Central memory CD8-positive, alpha-beta T cell (primary cell): ENCODE measurements at regions not wholly inside any gene's neighbourhood (a gene's known extent, or its start where the extent isn't known, plus 50 kb on each side); places are given as distances from the start of the nearest gene placed in this dataset.

Experiments used
- ATAC-seq: fragments of 150-1000 bp; cut with Tn5 transposase; replicated peaks from 2 replicates; pipeline ENCODE4 v1.10.0; 2022; ENCODE audit warnings: mild to moderate bottlenecking, moderate FRiP score, moderate number of reproducible peaks; ENCODE audit not compliant: poor library complexity, severe bottlenecking; ENCODE audit errors: extremely low read depth
- DNase-seq, 2 donors: peaks; one replicate each; pipeline ENCODE4 v3.0.0; 2021; ENCODE audit warnings: low spot score in 2 of 2
- H3K27ac Mint-ChIP-seq: one replicate; pipeline ENCODE4 v1.8.0; 2022; ENCODE audit warnings: low read depth, mild to moderate bottlenecking, moderate library complexity, mixed read lengths
- H3K27me3 Mint-ChIP-seq: one replicate; pipeline ENCODE4 v1.8.0; 2022; ENCODE audit warnings: mixed read lengths
- H3K36me3 Mint-ChIP-seq: one replicate; pipeline ENCODE4 v1.8.0; 2022; ENCODE audit warnings: mild to moderate bottlenecking, moderate library complexity, mixed read lengths; ENCODE audit not compliant: insufficient read depth
- H3K4me1 Mint-ChIP-seq: one replicate; pipeline ENCODE4 v1.8.0; 2022; ENCODE audit warnings: mixed read lengths
- H3K4me3 Mint-ChIP-seq: one replicate; pipeline ENCODE4 v1.8.0; 2022; ENCODE audit warnings: mild to moderate bottlenecking, moderate library complexity, mixed read lengths
- H3K9me3 Mint-ChIP-seq: one replicate; pipeline ENCODE4 v1.8.0; 2022; ENCODE audit warnings: mixed read lengths

GRCh38 chr1:56286956-56287355 is 292.4 kb downstream of the PLPP3 start:
- Mint-ChIP-seq H3K9me3 (peaks cover 5% of the 10 kb centered on the region), H3K27ac (no peak overlapping the region), H3K27me3 (peaks cover 8% of the 10 kb centered on the region), H3K36me3 (no peaks in the 10 kb centered on the region), H3K4me3 (no peak overlapping the region), H3K4me1 (no peaks in the 10 kb centered on the region)
- ATAC-seq (no peak), DNase-seq (no peak)

- no peak overlapping the region for H3K4me3 Mint-ChIP-seq
- H3K4me1 Mint-ChIP-seq = no peaks in the 10 kb centered on the region
- no peak for DNase-seq
- no peak for ATAC-seq
- H3K27ac Mint-ChIP-seq = no peak overlapping the region
- peaks cover 5% of the 10 kb centered on the region for H3K9me3 Mint-ChIP-seq
- H3K36me3 Mint-ChIP-seq = no peaks in the 10 kb centered on the region
- peaks cover 8% of the 10 kb centered on the region for H3K27me3 Mint-ChIP-seq
These were observed 292.9 kb downstream of the PLPP3 start for GRCh38 chr1:56286506-56286905.

GRCh38 chr1:56285554-56286402 is 293.6 kb downstream of the PLPP3 start:
- no peak for DNase-seq
- Mint-ChIP-seq H3K36me3 (no peaks in the 10 kb centered on the region), H3K27ac (no peak overlapping the region), H3K4me3 (no peak overlapping the region), H3K27me3 (peaks cover 8% of the 10 kb centered on the region), H3K9me3 (peaks cover 5% of the 10 kb centered on the region), H3K4me1 (no peaks in the 10 kb centered on the region)
- no peak for ATAC-seq

GRCh38 chr1:56284928-56285327 is 294.4 kb downstream of the PLPP3 start:
- no peak for ATAC-seq
- no peaks in the 10 kb centered on the region for H3K36me3 Mint-ChIP-seq
- H3K27me3 Mint-ChIP-seq = peaks cover 8% of the 10 kb centered on the region
- peaks cover 6% of the 10 kb centered on the region for H3K9me3 Mint-ChIP-seq
- H3K4me1 Mint-ChIP-seq = no peaks in the 10 kb centered on the region
- no peak for DNase-seq
- no peak overlapping the region for H3K4me3 Mint-ChIP-seq
- no peak overlapping the region for H3K27ac Mint-ChIP-seq

- ATAC-seq (no peak), DNase-seq (no peak)
- Mint-ChIP-seq H3K4me1 (no peaks in the 10 kb centered on the region), H3K27ac (no peak overlapping the region), H3K27me3 (no peaks in the 10 kb centered on the region), H3K36me3 (no peaks in the 10 kb centered on the region), H3K4me3 (no peak overlapping the region), H3K9me3 (peaks cover 11% of the 10 kb centered on the region)
These were observed 301.3 kb downstream of the PLPP3 start for GRCh38 chr1:56278061-56278460.

- peaks cover 6% of the 10 kb centered on the region for H3K9me3 Mint-ChIP-seq
- H3K4me1 Mint-ChIP-seq = no peaks in the 10 kb centered on the region
- DNase-seq = no peak
- no peak overlapping the region for H3K4me3 Mint-ChIP-seq
- no peaks in the 10 kb centered on the region for H3K27me3 Mint-ChIP-seq
- ATAC-seq = no peak
- no peak overlapping the region for H3K27ac Mint-ChIP-seq
- H3K36me3 Mint-ChIP-seq = no peaks in the 10 kb centered on the region
These were observed 310.7 kb downstream of the PLPP3 start for GRCh38 chr1:56268519-56269140.

GRCh38 chr1:56267611-56268010 is 311.8 kb downstream of the PLPP3 start:
- ATAC-seq (no peak), DNase-seq (no peak)
- H3K4me3 Mint-ChIP-seq = no peak overlapping the region

GRCh38 chr1:56266359-56266758 is 313.0 kb downstream of the PLPP3 start:
- ATAC-seq (no peak), DNase-seq (no peak)
- Mint-ChIP-seq H3K27me3 (no peaks in the 10 kb centered on the region), H3K4me1 (no peaks in the 10 kb centered on the region), H3K27ac (no peak overlapping the region), H3K9me3 (peaks cover 9% of the 10 kb centered on the region), H3K36me3 (no peaks in the 10 kb centered on the region), H3K4me3 (no peak overlapping the region)

More at GRCh38 chr1:56267611-56268010, 311.8 kb downstream of the PLPP3 start:
- Mint-ChIP-seq H3K36me3 (no peaks in the 10 kb centered on the region), H3K4me1 (no peaks in the 10 kb centered on the region), H3K27ac (no peak overlapping the region), H3K27me3 (no peaks in the 10 kb centered on the region), H3K9me3 (peaks cover 6% of the 10 kb centered on the region)

- ATAC-seq (no peak), DNase-seq (no peak)
- H3K27me3 Mint-ChIP-seq = no peaks in the 10 kb centered on the region
- H3K4me1 Mint-ChIP-seq = no peaks in the 10 kb centered on the region
- peaks cover 11% of the 10 kb centered on the region for H3K9me3 Mint-ChIP-seq
- H3K36me3 Mint-ChIP-seq = no peaks in the 10 kb centered on the region
- H3K27ac Mint-ChIP-seq = no peak overlapping the region
- no peak overlapping the region for H3K4me3 Mint-ChIP-seq
These were observed 314.1 kb downstream of the PLPP3 start for GRCh38 chr1:56265216-56265615.

GRCh38 chr1:56263908-56264307 is 315.5 kb downstream of the PLPP3 start:
- no peaks in the 10 kb centered on the region for H3K27me3 Mint-ChIP-seq
- H3K4me1 Mint-ChIP-seq = no peaks in the 10 kb centered on the region
- DNase-seq (no peak), ATAC-seq (no peak)
- peaks cover 17% of the 10 kb centered on the region for H3K9me3 Mint-ChIP-seq
- no peak overlapping the region for H3K4me3 Mint-ChIP-seq
- no peak overlapping the region for H3K27ac Mint-ChIP-seq
- no peaks in the 10 kb centered on the region for H3K36me3 Mint-ChIP-seq

GRCh38 chr1:56258371-56258770 is 321.0 kb downstream of the PLPP3 start:
- Mint-ChIP-seq H3K27ac (no peak overlapping the region), H3K27me3 (no peaks in the 10 kb centered on the region)

GRCh38 chr1:56257726-56258125 is 321.6 kb downstream of the PLPP3 start:
- no peaks in the 10 kb centered on the region for H3K36me3 Mint-ChIP-seq
- no peaks in the 10 kb centered on the region for H3K27me3 Mint-ChIP-seq
- no peak overlapping the region for H3K27ac Mint-ChIP-seq
- no peak overlapping the region for H3K4me3 Mint-ChIP-seq
- no peak for ATAC-seq
- no peaks in the 10 kb centered on the region for H3K4me1 Mint-ChIP-seq
- no peak for DNase-seq
- peaks cover 16% of the 10 kb centered on the region for H3K9me3 Mint-ChIP-seq

More at GRCh38 chr1:56258371-56258770, 321.0 kb downstream of the PLPP3 start:
- Mint-ChIP-seq H3K9me3 (peaks cover 16% of the 10 kb centered on the region), H3K4me3 (no peak overlapping the region), H3K36me3 (no peaks in the 10 kb centered on the region), H3K4me1 (no peaks in the 10 kb centered on the region)
- ATAC-seq (no peak), DNase-seq (no peak)
